HL-60 (cell line): ENCODE measurements at regions not wholly inside any gene's neighbourhood (a gene's known extent, or its start where the extent isn't known, plus 50 kb on each side); places are given as distances from the start of the nearest gene placed in this dataset.

Experiments used
- DNase-seq, 2 experiments: peaks; one replicate each; pipeline ENCODE4 v3.0.0-alpha.2; 2010 to 2020; ENCODE audit warnings: low read depth in 1 of 2, low spot score in 1 of 2
- H3K27ac ChIP-seq: fragments of 250-450 bp; sonication (Bioruptor Pico); replicated peaks from 2 replicates; pipeline ENCODE4 v1.5.1; 2020; ENCODE audit warnings: mild to moderate bottlenecking, moderate library complexity
- H3K27me3 ChIP-seq: fragments of 250-450 bp; sonication (Bioruptor Pico); 2 replicates; pipeline ENCODE4 v1.5.1; 2021; ENCODE audit warnings: mild to moderate bottlenecking, moderate library complexity; ENCODE audit not compliant: insufficient read depth, poor library complexity, severe bottlenecking
- H3K4me3 ChIP-seq: replicated peaks from 2 replicates; pipeline ENCODE4 v1.5.1; 2011; ENCODE audit warnings: mild to moderate bottlenecking, control low read depth, low read length; ENCODE audit not compliant: insufficient read depth
- CTCF ChIP-seq: IDR thresholded peaks from one replicate; pipeline ENCODE4 v1.5.1; 2011; ENCODE audit warnings: low read length, control low read depth, inconsistent platforms; ENCODE audit not compliant: insufficient read depth
- GABPA ChIP-seq: IDR thresholded peaks from 2 replicates; pipeline ENCODE4 v1.6.1; 2012; ENCODE audit warnings: low read depth
- POLR2AphosphoS5 ChIP-seq: IDR thresholded peaks from 2 replicates; pipeline ENCODE4 v1.6.1; 2012; ENCODE audit warnings: low read depth
- REST ChIP-seq: IDR thresholded peaks from 2 replicates; pipeline ENCODE4 v1.6.1; 2012; ENCODE audit warnings: low read depth; ENCODE audit not compliant: insufficient replicate concordance
- SPI1 ChIP-seq: IDR thresholded peaks from 2 replicates; pipeline ENCODE4 v1.6.1; 2012; ENCODE audit warnings: low read depth, mild to moderate bottlenecking, borderline replicate concordance

- no peak for DNase-seq
- TF ChIP-seq SPI1 (peak; percentile 27; the same call in 1 of the 2 replicates), POLR2AphosphoS5 (no peak), GABPA (no peak)
- H3K27me3 ChIP-seq, result no peaks in the 10 kb centered on the region
- no peak overlapping the region for H3K27ac ChIP-seq
- H3K4me3 ChIP-seq, result no peak overlapping the region
These were observed 901.8 kb upstream of the ZWINT start for GRCh38 chr10:57262892-57263291.

- no peaks in the 10 kb centered on the region for H3K27me3 ChIP-seq
- TF ChIP-seq SPI1, result no peak
- TF ChIP-seq POLR2AphosphoS5, result no peak
- TF ChIP-seq REST, result no peak
- TF ChIP-seq GABPA, result no peak
- no peak for TF ChIP-seq CTCF
- no peak for DNase-seq
- H3K4me3 ChIP-seq, result no peak overlapping the region
- H3K27ac ChIP-seq, result no peak overlapping the region
These were observed 899.1 kb upstream of the ZWINT start for GRCh38 chr10:57260175-57260574.

- no peak overlapping the region for H3K4me3 ChIP-seq
- H3K27ac ChIP-seq, result no peak overlapping the region
- no peak for DNase-seq
- TF ChIP-seq SPI1 (no peak), GABPA (no peak), POLR2AphosphoS5 (no peak), REST (no peak), CTCF (no peak)
- no peaks in the 10 kb centered on the region for H3K27me3 ChIP-seq
These were observed 888.7 kb upstream of the ZWINT start for GRCh38 chr10:57249615-57250281.

GRCh38 chr10:57247271-57247670 is 886.2 kb upstream of the ZWINT start:
- no peak for DNase-seq
- Histone ChIP-seq H3K4me3 (no peak overlapping the region), H3K27ac (no peak overlapping the region), H3K27me3 (no peaks in the 10 kb centered on the region)
- no peak for TF ChIP-seq CTCF
- no peak for TF ChIP-seq REST
